22Rv1 (cell line): ENCODE measurements at regions not wholly inside any gene's neighbourhood (a gene's known extent, or its start where the extent isn't known, plus 50 kb on each side); places are given as distances from the start of the nearest gene placed in this dataset.
"Not testable (repeated sequence)": the region's sequence is repeated elsewhere in the genome, so short reads cannot be mapped to it uniquely, and the experiment has no call there.

Experiments
- H3K27ac ChIP-seq: fragments of 450-650 bp; 2 replicates; pipeline ENCODE4 v1.5.1; 2017
- CTCF ChIP-seq: fragments of 450-650 bp; IDR thresholded peaks from 2 replicates; pipeline ENCODE4 v1.5.1; 2017; ENCODE audit warnings: mild to moderate bottlenecking
- ZFX ChIP-seq: fragments of 450-650 bp; IDR thresholded peaks from 2 replicates; pipeline ENCODE4 v1.6.1; 2017; ENCODE audit warnings: antibody characterized with exemption, borderline replicate concordance

GRCh38 chr9:94479757-94480156, 75.1 kb upstream of the PCAT7 start:
- TF ChIP-seq ZFX (no peak), CTCF (no peak)

DNA sequence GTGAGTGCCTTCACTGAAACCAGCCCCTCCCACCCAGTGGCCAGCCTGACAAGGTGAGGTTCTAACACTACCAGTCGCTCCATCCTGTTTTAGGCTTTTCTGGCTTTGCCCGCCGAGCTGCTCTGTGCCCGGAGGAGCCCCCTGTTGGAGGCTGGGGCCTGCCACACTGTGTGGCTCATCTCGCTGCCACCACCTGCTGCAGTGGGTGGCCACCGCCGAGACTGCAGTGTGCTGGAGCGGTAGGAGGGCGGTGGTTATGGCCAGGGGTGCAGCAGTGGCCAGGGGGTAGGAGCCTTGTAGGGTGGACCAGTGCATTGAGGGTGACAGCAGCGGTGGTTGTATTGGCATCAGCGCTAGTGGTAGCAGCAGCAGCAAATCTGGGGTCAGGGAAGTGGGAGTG, 74.7 kb upstream of the PCAT7 start:
- no peak overlapping the region for H3K27ac ChIP-seq
- no peak for TF ChIP-seq CTCF
- TF ChIP-seq ZFX, result no peak

More at GRCh38 chr9:94479757-94480156, 75.1 kb upstream of the PCAT7 start:
- H3K27ac ChIP-seq, result no peak overlapping the region

- TF ChIP-seq ZFX (no peak), CTCF (no peak)
- no peak overlapping the region for H3K27ac ChIP-seq
Observed at GRCh38 chr9:94482110-94482509, 72.8 kb upstream of the PCAT7 start.

DNA sequence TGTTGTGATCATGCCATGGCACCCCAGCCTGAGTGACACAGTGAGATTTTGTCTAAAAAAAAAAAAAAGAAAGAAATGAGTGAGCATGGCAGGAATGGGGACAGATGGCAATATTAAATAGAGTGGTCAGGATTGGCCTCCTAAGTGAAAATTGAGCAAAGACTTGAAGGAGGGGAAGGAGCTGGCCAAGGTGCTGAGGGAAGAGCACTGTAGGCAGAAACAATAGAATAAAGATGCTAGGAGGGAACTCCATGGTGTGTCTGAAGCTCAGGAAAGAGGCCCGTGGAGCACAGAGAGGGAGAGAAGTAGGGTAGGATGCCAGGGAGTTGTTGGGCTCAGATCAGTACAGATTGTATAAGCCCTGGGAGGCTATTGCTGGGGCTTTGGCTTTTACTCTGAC, 64.4 kb upstream of the PCAT7 start:
- no peak for TF ChIP-seq ZFX
- TF ChIP-seq CTCF, result no peak
- H3K27ac ChIP-seq, result no peak overlapping the region

GRCh38 chr9:94492125-94492524, 62.8 kb upstream of the PCAT7 start:
- H3K27ac ChIP-seq, result not testable (repeated sequence)

DNA sequence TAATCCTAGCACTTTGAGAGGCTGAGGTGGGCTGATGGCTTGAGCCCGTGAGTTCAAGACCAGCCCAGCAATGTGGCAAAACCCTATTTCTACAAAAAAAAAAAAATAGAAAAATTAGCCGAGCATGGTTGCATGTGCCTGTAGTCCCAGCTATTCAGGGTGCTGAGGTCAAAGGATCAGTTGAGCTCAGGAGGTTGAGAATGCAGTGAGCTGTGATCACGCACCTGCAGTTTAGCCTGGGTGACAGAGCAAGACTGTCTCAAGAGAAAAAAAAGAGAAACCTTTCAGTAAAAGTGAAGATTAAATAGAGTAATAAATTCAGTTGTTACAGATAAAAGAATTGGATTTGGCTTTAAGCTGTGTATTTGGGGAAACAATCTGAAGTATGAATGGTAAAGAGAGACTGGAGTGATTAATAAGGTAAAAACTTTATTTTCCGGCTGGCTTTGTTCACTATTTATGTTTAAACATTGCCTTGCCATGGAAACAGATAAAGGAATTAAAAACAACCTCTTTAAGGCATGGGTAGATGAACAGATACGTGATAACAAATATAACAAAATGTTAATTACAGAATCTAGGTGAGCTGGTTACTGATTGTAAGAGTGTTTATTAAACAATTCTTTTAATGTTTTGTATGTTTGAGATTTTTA, 56.0 kb upstream of the PCAT7 start:
- H3K27ac ChIP-seq, result no peak overlapping the region
- TF ChIP-seq CTCF (no peak), ZFX (no peak)

GRCh38 chr9:94504358-94504757, 50.5 kb upstream of the PCAT7 start:
- no peak overlapping the region for H3K27ac ChIP-seq
- TF ChIP-seq ZFX (no peak), CTCF (no peak)
